ENCODE measurements at regions not wholly inside any gene's neighbourhood (a gene's known extent, or its start where the extent isn't known, plus 50 kb on each side); places are given as distances from the start of the nearest gene placed in this dataset.

GRCh38 chr12:90015228-90015627, 306.6 kb upstream of the ATP2B1 start:
- TF ChIP-seq, protein P1, sequence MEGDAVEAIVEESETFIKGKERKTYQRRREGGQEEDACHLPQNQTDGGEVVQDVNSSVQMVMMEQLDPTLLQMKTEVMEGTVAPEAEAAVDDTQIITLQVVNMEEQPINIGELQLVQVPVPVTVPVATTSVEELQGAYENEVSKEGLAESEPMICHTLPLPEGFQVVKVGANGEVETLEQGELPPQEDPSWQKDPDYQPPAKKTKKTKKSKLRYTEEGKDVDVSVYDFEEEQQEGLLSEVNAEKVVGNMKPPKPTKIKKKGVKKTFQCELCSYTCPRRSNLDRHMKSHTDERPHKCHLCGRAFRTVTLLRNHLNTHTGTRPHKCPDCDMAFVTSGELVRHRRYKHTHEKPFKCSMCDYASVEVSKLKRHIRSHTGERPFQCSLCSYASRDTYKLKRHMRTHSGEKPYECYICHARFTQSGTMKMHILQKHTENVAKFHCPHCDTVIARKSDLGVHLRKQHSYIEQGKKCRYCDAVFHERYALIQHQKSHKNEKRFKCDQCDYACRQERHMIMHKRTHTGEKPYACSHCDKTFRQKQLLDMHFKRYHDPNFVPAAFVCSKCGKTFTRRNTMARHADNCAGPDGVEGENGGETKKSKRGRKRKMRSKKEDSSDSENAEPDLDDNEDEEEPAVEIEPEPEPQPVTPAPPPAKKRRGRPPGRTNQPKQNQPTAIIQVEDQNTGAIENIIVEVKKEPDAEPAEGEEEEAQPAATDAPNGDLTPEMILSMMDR (IDR thresholded peaks at IDR 0.05; ENCODE audit: insufficient read depth, low read depth, low read length) = no peak
- no peak for DNase-seq (ENCODE audit: low read depth)

GRCh38 chr12:90013409-90013808, 304.8 kb upstream of the ATP2B1 start:
- peak; percentile 38 for DNase-seq (ENCODE audit: low read depth)
- TF ChIP-seq, protein P1 (IDR thresholded peaks at IDR 0.05; ENCODE audit: insufficient read depth, low read depth, low read length) = peak; percentile 53
- H3K4me3 ChIP-seq (ENCODE audit: low read depth, low read length) = no peak overlapping the region

More at GRCh38 chr12:90015228-90015627, 306.6 kb upstream of the ATP2B1 start:
- no peak overlapping the region for H3K4me3 ChIP-seq (ENCODE audit: low read depth, low read length)

- H3K4me3 ChIP-seq (ENCODE audit: low read depth, low read length) = no peak overlapping the region
- DNase-seq (ENCODE audit: low read depth) = no peak
- TF ChIP-seq, protein P1 (IDR thresholded peaks at IDR 0.05; ENCODE audit: insufficient read depth, low read depth, low read length) = no peak
Measured at GRCh38 chr12:90010089-90010488, 301.5 kb upstream of the ATP2B1 start.

DNA sequence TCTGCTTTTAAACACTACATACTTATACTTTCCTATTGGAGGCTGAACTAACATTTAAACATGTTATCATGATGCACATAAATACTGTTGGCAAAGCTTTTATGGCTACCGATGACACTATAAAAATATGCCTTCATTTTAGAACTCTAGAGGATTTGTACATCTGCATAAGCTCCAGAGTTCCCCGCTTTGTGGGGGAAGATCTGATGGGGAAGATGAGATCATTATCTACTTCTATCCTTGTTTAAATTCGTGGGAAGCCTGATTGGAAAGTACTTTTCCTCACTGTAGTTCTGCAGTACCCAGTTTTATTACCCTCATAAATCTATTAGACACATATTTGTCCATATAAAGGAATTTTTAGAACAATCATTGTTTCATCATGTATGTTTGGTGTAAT, 299.6 kb upstream of the ATP2B1 start:
- no peak overlapping the region for H3K4me3 ChIP-seq (ENCODE audit: low read depth, low read length)
- DNase-seq (ENCODE audit: low read depth) = peak; percentile 64
- TF ChIP-seq, protein P1 (IDR thresholded peaks at IDR 0.05; ENCODE audit: insufficient read depth, low read depth, low read length) = no peak

DNA sequence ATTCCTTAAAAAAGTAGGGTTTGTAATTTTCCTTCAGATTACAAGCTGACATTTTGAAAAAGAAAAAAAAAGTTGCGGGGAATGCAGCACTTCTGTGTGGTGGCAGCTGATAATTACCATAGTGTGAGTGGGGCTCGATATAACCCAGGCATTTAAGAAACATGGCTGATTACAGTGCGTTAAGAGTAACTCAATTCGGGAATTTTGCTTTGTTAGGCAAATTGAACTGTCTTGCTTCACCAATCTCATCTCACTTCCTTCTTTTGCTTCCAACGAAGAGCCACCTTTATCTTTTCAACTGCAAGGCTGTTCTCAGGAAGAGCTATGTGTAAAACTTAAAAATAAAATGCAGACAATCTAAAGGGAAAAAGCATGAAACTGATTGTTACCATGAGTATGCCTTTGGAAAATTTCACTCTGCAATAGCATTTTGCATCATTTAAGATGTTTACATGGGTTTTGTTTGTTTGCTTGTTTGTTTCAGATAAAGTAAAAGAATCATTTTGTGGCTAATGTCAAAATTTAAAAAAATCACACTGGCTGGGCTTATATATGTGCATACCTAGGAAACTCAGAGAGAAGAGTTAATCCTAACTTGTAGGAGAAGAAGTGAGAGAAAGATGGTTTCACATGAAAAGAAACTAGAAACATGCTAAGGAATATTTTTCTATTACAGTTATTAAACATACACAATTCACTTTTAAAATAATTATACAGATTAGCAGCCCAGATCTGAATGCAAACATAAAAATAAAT, 295.9 kb upstream of the ATP2B1 start:
- TF ChIP-seq, protein P1 (IDR thresholded peaks at IDR 0.05; ENCODE audit: insufficient read depth, low read depth, low read length) = no peak
- DNase-seq (ENCODE audit: low read depth) = no peak
- no peak overlapping the region for H3K4me3 ChIP-seq (ENCODE audit: low read depth, low read length)

DNA sequence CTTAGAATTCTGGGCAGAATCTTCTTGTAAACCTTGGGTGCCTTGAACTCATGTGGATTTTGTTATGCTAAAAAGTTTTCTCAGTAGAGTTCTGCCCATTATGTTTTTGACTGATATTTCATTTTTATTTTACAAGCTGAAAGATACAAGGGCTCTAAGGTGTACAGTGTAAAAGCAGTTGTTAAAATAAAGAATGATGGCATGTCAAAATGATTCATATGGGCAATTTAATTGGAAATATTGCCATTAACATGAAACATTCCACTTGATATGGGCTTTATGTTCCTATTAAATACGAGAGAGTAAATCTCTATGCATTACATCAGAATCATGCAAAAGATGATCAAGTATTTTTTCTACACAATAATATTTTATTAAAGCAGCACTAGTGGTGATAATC, 295.1 kb upstream of the ATP2B1 start:
- TF ChIP-seq, protein P1 (IDR thresholded peaks at IDR 0.05; ENCODE audit: insufficient read depth, low read depth, low read length) = no peak
- DNase-seq (ENCODE audit: low read depth) = no peak
- no peak overlapping the region for H3K4me3 ChIP-seq (ENCODE audit: low read depth, low read length)

- TF ChIP-seq, protein P1 (IDR thresholded peaks at IDR 0.05; ENCODE audit: insufficient read depth, low read depth, low read length) = no peak
- H3K4me3 ChIP-seq (ENCODE audit: low read depth, low read length) = no peak overlapping the region
- DNase-seq (ENCODE audit: low read depth) = no peak
Measured at GRCh38 chr12:90000721-90001120, 292.1 kb upstream of the ATP2B1 start.
